Body of pancreas (tissue), 4 donors: ENCODE measurements at regions not wholly inside any gene's neighbourhood (a gene's known extent, or its start where the extent isn't known, plus 50 kb on each side); places are given as distances from the start of the nearest gene placed in this dataset.

Experiments used
- POLR2A ChIP-seq, 3 donors: fragments of 450-650 bp; IDR thresholded peaks; one replicate each; pipeline ENCODE4 v1.6.1; 2016; ENCODE audit warnings: antibody characterized with exemption in 3 of 3, mild to moderate bottlenecking in 2 of 3
- TF ChIP-seq, protein P1 (sequence below), 7 experiments: fragments of 450-650 bp in 4 of 7; fragments of 200-600 bp in 3 of 7; sonication (generic) in 3 of 7; IDR thresholded peaks; one replicate each; pipeline ENCODE4 v1.5.1; 2016 to 2019; ENCODE audit warnings: antibody characterized with exemption in 7 of 7

DNA sequence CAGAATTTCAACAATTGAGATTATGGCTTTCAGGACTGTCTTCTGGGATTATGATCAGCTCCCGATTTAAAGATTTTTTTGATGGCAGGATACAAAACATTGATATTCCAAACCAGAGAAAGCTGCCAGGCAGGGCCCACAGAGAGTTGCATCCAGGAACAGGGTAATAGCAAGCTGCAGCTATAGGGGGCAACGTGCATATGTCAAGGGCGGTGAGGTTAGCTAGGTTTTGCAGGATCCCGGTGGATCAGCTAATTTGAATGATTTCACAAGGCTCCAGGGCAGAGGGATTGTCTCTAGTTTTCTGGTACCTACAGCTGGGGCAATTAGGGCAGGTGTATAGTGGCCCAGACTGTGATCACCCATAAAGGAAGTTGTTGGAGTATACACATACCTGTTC, 339.4 kb downstream of the CHSY3 start:
- TF ChIP-seq, protein P1, sequence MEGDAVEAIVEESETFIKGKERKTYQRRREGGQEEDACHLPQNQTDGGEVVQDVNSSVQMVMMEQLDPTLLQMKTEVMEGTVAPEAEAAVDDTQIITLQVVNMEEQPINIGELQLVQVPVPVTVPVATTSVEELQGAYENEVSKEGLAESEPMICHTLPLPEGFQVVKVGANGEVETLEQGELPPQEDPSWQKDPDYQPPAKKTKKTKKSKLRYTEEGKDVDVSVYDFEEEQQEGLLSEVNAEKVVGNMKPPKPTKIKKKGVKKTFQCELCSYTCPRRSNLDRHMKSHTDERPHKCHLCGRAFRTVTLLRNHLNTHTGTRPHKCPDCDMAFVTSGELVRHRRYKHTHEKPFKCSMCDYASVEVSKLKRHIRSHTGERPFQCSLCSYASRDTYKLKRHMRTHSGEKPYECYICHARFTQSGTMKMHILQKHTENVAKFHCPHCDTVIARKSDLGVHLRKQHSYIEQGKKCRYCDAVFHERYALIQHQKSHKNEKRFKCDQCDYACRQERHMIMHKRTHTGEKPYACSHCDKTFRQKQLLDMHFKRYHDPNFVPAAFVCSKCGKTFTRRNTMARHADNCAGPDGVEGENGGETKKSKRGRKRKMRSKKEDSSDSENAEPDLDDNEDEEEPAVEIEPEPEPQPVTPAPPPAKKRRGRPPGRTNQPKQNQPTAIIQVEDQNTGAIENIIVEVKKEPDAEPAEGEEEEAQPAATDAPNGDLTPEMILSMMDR (IDR thresholded peaks at IDR 0.05), result no peak
- TF ChIP-seq POLR2A (IDR thresholded peaks at IDR 0.05), result no peak
